ENCODE measurements at regions not wholly inside any gene's neighbourhood (a gene's known extent, or its start where the extent isn't known, plus 50 kb on each side); places are given as distances from the start of the nearest gene placed in this dataset.

DNA sequence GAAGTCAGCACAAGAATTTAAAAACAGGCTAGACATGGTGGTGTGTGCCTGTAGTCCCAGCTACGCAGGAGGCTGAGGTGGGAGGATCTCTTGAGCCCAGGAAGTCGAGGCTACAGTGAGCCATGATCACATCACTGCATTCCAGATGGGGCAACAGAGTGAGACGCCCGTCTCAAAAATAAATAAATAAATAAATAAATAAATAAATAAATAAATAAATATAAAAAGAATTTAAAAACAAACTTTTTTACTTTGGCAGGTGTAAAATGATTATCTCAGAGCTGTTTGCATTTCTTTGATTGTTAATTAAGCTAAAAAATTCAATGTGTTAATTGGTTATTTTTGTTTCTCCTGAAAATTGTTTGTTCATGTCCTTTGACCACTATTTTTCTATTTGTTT, 97.5 kb upstream of the RPS6KA3 start:
- DNase-seq = no peak

DNA sequence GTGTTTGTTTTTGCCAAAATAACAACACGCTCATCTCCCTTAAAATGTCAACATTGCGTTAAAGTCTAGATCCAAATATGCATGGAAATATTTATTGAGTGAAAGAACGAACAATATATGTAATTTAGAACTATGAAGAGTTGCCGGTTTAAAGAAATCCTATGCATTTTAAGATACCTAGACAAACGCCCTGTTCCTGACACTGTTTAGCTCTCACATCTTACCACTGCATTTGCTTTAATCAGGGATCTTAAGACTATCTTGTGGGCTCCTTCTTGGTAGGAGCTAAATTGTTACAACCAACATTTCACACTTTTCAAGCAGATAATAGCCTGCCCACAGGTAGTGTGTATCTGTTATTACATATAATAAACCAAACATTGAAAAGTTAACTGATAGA, 96.6 kb upstream of the RPS6KA3 start:
- no peak for DNase-seq

DNA sequence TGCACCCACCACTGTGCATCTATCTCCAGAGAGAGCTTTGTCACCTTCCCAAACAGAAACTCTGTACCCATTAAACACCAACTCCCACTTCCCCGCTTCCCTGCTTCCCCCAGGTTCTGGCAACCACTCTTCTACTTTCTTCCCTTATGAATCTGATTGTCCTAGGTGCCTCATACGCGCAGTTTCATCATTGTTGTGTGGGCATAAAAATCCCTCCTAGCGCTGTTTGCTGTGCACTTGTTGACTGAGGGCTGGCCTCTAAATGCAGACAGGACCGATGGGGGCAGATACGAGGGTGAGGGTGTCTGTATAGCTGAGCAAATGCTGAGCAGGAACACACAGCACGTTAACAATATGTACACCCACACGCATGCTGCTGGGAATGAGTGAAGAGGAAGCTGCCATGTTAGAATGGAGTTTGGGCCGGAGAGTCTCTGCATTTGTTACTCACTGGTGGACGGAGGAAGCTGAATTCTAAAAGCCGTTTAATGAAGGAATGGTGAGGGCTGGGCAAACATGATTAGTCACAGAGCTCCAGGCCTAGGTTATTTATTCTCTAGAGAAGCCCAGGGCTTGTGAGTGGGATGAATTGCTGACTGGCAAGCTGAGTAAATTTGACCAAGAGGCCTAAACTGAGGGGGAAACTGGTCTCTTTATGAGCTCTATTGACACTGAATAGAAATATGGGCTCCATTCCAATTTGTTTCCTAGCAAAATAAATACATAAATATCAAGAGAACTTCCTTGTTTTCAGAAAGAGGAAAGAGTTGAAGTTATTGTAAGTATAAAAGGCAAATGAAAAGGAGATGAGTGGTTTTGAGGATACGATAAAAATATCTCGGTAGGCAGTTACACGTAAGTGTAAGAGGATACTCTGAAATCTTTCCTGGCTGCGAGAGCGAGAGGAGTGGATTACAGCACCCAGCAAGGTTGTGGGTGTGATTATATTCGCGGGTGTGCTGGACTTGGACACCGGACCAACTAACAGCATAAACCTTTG, 95.9 kb upstream of the RPS6KA3 start:
- no peak for DNase-seq

DNA sequence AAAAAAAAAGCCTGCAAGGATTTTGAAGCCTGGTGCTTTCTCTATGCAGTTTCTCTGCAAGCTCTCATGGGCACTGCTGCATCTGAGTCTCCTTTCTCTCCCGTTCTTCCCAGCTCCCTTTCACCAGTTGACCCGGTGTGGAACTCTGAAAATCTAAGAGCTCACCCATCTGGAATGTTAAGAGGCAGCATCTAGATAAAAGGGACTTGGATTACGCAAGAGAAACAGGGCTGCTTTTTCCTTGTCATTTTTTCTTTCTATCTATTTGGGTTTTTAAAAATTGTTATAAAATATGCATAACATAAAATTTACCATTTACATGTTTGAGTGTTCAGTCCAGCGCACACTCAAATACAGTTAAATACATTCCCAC, 95.2 kb upstream of the RPS6KA3 start:
- DNase-seq = peak; percentile 5

DNA sequence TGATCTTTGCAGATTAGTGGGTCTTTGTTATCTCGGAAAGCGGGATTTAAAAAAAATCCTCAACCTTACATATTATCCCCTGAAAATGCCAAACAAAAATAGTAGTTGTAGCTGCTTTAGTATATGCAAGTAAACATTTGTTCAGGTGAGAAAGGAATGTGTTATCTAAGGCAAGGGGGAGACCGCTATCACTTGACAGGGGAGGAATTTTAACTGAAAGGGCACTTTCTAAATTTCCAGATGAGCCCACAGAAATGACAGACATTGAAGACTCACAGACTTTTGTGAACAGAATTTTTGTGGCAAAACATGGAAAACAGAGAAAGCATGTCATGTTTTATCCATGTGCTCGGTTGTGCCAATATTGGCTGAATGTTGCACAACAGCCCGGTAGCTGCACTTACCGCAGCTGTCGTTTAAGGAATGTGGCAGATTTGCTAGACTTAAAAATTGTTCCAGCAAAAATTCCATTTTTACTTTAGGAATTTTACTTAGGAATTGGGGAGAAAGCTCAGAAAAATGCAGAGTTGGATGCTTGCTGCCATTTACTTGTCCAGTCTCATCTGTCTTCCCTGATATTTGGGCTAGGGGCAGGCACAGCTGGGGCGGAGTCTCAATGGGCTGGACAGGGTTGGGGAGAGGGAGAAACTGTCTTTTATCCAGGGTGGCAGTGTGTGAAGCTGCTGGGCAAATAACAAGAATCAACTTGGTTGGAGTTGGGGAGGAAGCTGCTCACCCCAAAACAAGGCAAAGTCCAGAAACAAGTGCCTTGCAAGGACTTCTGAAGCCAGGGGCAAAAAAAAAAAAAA, 94.6 kb upstream of the RPS6KA3 start:
- DNase-seq = no peak

DNA sequence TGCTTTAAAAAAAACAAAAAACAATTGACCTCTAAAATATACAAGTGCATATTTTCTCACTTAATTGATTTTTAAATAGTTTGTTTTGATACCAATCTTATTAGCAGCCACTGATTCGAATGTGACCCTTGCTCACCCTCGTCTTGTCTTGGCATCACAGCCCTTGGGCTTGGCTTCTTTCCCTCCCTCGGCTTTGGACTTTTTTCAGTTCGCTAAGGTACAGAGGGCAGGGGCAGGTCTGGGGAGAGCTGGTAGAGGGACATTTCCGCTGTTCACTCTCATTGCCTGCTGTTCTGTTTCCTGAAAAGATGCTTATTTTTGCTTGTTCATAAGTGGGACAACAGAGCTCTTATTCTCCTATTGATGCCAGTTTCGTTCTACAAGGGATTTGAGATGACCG, 88.5 kb upstream of the RPS6KA3 start:
- no peak for DNase-seq

DNA sequence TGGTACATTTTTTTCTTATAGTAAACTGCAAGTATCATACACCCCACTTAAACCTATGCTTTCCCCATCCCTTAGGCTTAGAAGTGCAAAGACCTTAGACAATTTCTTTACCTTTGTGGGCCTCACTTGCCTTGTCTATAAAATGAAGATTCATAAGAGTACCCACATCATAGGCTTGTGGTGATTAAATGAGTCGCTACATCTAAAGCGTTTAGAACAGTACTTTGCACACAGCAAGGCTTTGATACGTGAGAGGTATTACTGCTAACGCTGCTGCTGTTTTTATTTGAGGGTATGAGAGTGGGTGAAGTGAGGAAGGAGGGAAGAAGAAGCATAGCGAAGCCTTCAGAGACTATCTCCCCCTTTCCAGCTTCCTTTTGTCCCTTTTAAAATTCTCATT, 87.8 kb upstream of the RPS6KA3 start:
- DNase-seq = no peak

DNA sequence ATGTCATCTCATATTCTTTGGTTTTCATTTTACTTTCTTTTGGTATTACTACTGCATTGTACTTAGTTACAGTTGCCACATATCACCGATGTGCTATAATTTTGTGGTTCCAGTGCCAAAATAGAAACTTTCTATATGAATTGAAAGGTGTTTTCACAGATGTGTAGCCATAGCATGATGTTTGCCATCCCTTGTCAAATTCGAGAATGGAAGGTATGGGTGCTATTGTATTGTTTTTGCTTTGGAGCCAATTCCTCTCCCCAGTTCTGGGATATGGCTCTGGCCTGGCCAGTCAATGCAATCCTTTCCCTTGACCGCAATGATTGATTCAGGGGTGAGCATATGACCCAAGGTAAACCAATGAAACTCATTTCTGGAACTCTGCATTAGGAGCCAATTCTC, 86.2 kb upstream of the RPS6KA3 start:
- DNase-seq = no peak

DNA sequence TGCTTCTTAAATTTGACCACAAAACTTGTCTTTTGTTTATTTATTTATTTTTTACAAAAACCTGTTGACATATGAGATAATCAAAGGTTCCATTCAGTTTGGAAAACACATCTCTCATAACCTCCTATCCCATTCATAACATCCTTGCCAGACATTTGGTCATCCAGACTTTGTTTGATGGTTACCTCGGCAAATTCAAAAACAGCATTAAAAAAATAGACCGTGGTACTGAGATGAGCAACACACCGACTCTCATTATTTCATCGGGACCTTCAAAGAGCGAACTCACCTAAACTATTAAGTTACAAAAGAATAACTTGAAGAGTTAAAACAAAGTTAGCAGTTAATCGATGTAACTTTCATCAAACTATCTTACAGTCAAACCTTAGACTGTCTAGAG, 85.8 kb upstream of the RPS6KA3 start:
- DNase-seq = no peak

DNA sequence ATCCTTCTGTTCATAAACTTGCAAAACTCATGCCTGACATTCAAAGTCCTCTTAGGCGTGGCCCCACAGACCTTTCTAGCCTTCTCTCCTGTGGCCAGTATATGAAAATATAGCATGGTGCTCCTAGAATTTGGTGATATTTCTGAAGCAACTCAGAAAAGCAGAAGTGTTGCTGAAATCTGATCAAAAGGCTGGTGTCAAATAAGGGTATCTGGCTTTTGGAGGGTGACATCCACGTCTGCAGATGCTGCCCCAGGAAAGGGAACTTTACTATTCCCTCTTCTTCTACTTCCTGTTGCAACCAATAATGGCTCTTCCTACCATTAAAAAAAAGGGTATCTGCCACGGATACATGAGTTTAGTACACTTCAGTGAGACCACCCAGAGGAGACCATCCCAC, 83.9 kb upstream of the RPS6KA3 start:
- no peak for DNase-seq

DNA sequence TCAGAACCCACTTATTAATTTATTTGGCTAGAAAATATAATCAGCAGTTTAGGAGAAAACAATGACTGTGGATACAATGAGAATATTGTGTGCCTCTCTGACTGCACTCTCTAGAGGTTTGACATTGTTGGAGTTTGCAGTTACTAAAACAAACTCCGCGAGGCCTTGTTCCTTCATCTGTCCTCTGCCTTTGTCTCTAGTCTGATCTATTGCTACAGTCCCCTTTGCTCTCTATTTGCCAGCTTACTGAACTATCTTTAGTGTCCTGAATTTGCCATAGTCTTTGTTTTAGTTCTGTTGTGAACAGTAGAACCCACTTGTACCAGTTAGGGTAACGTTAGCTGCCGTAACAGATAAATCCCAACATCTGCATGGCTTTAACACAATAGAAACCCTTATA, 81.4 kb upstream of the RPS6KA3 start:
- DNase-seq = no peak

DNA sequence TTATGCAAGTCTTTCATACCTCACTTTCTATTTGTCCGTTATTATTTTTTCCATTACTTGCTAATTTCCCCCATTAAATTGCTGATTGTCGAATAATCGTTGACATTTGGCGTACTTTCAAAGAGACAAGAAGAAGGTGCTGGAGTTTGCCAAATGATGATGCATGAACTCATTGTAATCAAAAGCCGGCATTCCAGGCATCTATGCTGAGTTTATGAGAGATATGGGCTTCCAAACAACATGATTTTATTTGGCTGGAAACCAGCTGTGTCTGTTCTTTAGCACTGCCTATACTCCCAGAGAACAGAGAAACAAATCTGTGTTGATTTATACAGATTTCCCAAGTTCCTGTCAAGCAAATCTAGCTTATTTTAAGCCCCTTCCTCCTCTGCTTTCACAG, 80.8 kb upstream of the RPS6KA3 start:
- DNase-seq = no peak

DNA sequence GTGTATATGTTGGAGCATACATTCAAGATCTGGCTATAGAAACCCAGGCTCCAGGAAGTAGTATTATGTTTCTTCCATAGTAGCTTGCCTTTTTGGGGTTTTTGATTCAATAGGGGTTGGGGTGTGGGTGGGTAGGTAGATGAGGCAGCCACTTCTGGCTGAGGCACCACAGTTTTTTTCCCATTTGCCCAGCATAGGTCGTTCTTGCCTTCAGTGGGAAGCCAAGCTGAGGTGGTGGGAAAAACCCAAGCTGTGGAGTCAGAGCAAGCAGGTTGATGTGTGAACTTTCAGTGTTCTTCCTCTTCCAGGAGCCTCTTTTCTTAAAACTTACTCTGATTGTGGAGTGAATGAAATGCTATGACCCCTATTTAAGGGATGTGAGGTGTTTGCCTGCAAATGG, 67.0 kb upstream of the RPS6KA3 start:
- no peak for DNase-seq

DNA sequence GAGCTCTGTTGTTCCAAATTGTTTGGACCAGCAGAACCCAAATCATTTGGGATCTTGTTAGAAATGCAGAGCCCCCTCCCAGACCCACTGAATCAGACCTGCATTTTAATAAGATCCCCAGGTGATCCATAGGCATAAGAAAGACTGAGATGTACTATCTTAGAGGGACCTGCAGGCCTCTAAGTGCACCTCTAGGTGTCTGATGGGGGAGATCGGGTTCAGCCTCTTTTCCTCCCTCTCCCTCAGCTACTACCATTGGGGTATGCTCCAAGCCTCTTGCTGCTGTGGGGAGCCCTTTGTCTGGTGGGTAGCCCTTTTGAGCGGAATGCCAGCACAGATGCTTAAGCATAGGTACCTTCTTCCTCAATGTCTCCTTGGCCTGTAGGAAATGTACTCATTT, 63.8 kb upstream of the RPS6KA3 start:
- DNase-seq = no peak

DNA sequence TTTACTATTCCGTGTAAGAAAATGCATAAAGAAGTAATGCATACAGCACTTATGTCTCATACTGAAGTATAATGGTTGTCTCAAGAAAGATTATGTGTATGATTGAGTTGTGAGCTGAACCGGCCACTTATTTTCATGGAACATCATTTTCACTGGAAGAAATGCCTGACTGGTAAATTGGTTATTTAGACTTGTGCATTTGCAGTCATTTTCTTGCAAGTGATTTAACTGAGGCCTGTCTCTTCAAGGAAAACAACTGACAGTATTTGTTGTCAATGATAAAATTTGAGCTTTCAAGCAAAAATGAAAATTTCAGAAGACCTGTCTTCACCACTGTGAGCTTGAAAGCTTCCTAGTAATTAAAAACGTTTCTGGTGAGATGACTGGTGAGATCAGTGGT, 62.7 kb upstream of the RPS6KA3 start:
- DNase-seq = no peak

DNA sequence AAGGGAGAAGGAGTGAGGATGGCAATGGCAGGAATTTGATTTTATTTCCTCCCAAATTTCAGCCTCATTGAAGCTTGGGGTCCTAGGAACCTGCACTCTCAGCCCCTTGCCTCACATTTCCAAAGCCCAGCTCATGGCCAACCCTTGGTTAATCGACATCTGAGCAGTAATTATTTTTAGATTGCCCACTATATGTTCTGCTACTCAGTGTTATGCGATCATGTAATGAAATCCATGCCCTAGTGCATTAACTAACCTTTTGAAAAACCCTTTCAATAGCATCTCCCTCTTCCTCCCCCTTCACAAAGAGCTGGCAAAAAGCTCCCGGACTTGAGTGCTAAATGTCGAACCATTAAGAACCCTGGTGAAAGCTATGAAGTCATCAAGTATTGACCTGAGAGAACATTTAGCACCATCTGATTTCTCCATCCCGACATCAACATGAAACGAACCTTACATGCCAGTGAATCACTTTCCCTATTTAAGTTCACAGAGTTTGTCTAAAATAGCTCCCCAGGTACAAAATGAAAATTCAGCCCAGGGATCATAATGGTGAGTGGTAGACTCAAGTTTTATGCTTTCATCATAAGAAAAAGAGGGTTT, 59.2 kb upstream of the RPS6KA3 start:
- no peak for DNase-seq

DNA sequence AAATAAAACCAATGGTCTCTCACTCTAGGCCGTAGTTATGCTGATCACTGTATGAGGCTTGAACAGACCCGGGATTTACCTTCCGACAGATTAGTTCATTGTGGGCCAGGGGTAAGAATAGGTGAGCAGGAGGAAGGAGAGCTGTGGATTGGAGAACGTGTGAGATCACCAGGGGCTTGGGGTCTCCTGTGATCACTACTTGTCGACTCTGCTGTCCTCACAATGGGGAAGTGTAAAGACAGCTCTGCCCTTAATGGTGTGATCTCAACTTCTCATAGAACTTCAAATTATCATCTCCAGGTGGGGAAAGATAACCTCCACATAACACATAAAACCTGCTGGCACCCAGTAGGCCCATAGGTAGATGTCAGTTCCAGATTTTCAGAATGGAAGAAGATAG, 56.2 kb upstream of the RPS6KA3 start:
- DNase-seq = no peak

DNA sequence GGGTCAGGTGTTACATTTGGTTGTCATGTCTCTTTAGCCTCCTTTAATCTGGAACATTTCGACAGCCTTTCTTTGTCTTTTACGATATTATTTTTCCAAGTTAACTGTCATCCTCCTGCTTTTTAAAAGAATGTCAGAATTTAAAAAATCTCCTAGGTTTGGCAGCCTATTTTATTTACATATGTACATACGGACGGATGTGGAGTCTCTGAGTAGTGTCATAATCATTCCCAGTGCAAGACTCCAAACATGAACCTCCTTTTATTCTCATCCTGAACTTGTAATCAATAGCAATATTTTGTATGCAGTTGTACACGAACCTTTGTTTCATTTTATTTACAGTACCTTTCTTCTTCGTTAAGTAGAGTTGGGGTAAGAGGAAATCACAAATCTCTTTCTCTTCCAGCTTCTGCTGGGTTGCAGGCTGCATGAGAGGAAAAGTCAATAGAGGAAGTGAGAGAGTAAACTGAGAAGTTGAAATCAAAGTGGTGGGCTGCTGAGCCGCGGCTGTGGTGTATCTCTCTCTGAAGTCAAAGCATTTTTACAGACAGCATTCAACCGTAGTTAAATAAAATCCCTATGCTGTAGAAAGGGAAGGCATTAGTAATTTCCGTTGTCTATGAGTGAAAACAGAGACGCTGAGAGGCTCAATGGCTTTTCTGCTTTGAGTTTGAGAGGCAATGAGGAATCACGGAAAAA, 53.9 kb upstream of the RPS6KA3 start:
- DNase-seq = no peak

DNA sequence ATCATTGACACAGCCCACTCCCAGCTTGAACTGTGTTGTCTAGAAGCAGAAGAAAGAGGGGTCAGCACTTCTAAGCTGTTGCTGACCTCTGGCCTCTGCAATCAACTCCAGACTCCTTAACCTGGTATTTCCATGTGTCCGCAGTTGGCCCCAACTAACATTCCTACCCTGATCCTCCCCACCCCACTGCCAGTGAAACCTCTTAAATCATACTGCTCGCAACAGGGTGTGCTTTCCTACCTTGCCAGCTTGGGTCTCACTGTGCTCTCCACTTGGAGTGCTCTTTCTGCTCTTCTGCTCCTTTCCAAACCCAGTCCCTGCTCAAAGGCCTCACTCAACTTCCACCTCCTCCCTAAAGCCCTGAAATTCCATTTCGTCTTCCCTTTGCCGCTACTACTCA, 52.3 kb upstream of the RPS6KA3 start:
- no peak for DNase-seq

DNA sequence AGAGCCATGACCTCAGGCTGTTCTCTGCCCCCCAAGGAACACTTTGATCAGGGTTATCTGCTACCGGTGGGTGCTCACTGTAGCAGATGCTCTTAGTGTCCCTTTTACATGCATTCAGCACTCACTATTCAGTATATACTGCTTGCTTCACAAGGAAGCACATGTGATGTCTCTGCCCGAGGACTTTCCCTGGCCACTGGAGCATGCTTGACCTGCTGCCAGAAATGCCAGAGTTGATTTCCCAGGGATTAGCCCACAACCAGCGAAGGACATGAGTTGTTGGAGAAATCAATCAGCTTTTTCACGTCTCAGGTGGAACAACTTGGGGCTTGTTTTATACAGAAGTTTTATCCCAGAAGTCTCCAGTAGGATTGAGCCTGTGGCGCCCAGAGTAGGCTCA, 51.2 kb upstream of the RPS6KA3 start:
- DNase-seq = no peak

Measured in NCI-H2171 treated with DMSO at 0.1 percent for 48 hours (cell line).